ENCODE measurements at regions not wholly inside any gene's neighbourhood (a gene's known extent, or its start where the extent isn't known, plus 50 kb on each side); places are given as distances from the start of the nearest gene placed in this dataset.
"Not testable (repeated sequence)": the region's sequence is repeated elsewhere in the genome, so short reads cannot be mapped to it uniquely, and the experiment has no call there.

- no peak for TF ChIP-seq CTCF (IDR thresholded peaks at IDR 0.05; ENCODE audit: control insufficient read depth, insufficient read depth, low read depth, low read length, missing control alignments)
- H3K4me3 ChIP-seq (ENCODE audit: control insufficient read depth, low read depth, low read length): no peak overlapping the region
- no peak for DNase-seq (ENCODE audit: low read depth)
Observed at GRCh38 chr9:115689331-115689730, 464.3 kb upstream of the PAPPA start.

GRCh38 chr9:115690786-115691496 is 462.6 kb upstream of the PAPPA start:
- peak; percentile 98 for DNase-seq (ENCODE audit: low read depth)
- TF ChIP-seq CTCF (IDR thresholded peaks at IDR 0.05; ENCODE audit: control insufficient read depth, insufficient read depth, low read depth, low read length, missing control alignments): no peak

GRCh38 chr9:115691693-115692092 is 461.9 kb upstream of the PAPPA start:
- no peak for TF ChIP-seq CTCF (IDR thresholded peaks at IDR 0.05; ENCODE audit: control insufficient read depth, insufficient read depth, low read depth, low read length, missing control alignments)
- no peak overlapping the region for H3K4me3 ChIP-seq (ENCODE audit: control insufficient read depth, low read depth, low read length)
- DNase-seq (ENCODE audit: low read depth): peak; percentile 87

More at GRCh38 chr9:115690786-115691496, 462.6 kb upstream of the PAPPA start:
- no peak overlapping the region for H3K4me3 ChIP-seq (ENCODE audit: control insufficient read depth, low read depth, low read length)

GRCh38 chr9:115692868-115693267 is 460.7 kb upstream of the PAPPA start:
- not testable (repeated sequence) for DNase-seq (ENCODE audit: low read depth); H3K4me3 ChIP-seq (ENCODE audit: control insufficient read depth, low read depth, low read length)

- peak; percentile 56 for TF ChIP-seq CTCF (IDR thresholded peaks at IDR 0.05; ENCODE audit: control insufficient read depth, insufficient read depth, low read depth, low read length, missing control alignments)
- no peak overlapping the region for H3K4me3 ChIP-seq (ENCODE audit: control insufficient read depth, low read depth, low read length)
- peak; percentile 98 for DNase-seq (ENCODE audit: low read depth)
Observed at GRCh38 chr9:115694014-115694413, 459.6 kb upstream of the PAPPA start.

- TF ChIP-seq CTCF (IDR thresholded peaks at IDR 0.05; ENCODE audit: control insufficient read depth, insufficient read depth, low read depth, low read length, missing control alignments): no peak
- no peak overlapping the region for H3K4me3 ChIP-seq (ENCODE audit: control insufficient read depth, low read depth, low read length)
- DNase-seq (ENCODE audit: low read depth): no peak
Observed at GRCh38 chr9:115694991-115695390, 458.6 kb upstream of the PAPPA start.

GRCh38 chr9:115712981-115713380 is 440.6 kb upstream of the PAPPA start:
- no peak overlapping the region for H3K4me3 ChIP-seq (ENCODE audit: control insufficient read depth, low read depth, low read length)
- no peak for DNase-seq (ENCODE audit: low read depth)
- TF ChIP-seq CTCF (IDR thresholded peaks at IDR 0.05; ENCODE audit: control insufficient read depth, insufficient read depth, low read depth, low read length, missing control alignments): no peak

Data from AG09309 (cell line).